ENCODE measurements at regions not wholly inside any gene's neighbourhood (a gene's known extent, or its start where the extent isn't known, plus 50 kb on each side); places are given as distances from the start of the nearest gene placed in this dataset.

DNA sequence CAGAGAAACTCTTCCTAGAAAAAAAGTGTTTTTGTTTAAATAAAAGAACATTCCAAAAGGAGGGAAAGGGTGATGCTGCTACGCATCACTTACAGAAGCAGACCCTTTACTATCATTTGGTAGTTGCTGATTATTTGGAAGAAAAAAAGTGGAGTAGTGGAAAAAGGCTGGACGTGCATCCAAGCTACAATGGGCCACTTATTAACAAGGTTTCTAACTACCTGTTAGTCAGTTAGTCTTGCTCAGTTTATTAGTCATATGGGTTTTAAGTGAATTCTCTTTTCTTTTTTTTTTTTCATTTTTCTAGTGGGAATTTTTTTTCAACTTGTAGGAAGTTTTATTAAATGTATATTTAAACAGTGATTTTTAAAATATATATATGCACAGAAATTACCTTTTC, 866.0 kb downstream of the MCTP2 start:
- Histone ChIP-seq H3K4me3 (no peak overlapping the region), H3K4me1 (no peaks in the 10 kb centered on the region), H3K9me3 (no peaks in the 10 kb centered on the region), H3K27me3 (no peaks in the 10 kb centered on the region), H3K36me3 (no peaks in the 10 kb centered on the region), H3K27ac (no peak overlapping the region)
- TF ChIP-seq POLR2AphosphoS5 (IDR thresholded peaks at IDR 0.05) (no peak), EP300 (IDR thresholded peaks at IDR 0.05) (no peak), POLR2A (IDR thresholded peaks at IDR 0.05) (no peak)
- TF ChIP-seq, protein P1, sequence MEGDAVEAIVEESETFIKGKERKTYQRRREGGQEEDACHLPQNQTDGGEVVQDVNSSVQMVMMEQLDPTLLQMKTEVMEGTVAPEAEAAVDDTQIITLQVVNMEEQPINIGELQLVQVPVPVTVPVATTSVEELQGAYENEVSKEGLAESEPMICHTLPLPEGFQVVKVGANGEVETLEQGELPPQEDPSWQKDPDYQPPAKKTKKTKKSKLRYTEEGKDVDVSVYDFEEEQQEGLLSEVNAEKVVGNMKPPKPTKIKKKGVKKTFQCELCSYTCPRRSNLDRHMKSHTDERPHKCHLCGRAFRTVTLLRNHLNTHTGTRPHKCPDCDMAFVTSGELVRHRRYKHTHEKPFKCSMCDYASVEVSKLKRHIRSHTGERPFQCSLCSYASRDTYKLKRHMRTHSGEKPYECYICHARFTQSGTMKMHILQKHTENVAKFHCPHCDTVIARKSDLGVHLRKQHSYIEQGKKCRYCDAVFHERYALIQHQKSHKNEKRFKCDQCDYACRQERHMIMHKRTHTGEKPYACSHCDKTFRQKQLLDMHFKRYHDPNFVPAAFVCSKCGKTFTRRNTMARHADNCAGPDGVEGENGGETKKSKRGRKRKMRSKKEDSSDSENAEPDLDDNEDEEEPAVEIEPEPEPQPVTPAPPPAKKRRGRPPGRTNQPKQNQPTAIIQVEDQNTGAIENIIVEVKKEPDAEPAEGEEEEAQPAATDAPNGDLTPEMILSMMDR (IDR thresholded peaks at IDR 0.05) = no peak
- DNase-seq (ENCODE audit: low spot score in 2 of 2) = no peak
- WGBS = 84% methylated on average over 2 of the region's 2 CpGs

DNA sequence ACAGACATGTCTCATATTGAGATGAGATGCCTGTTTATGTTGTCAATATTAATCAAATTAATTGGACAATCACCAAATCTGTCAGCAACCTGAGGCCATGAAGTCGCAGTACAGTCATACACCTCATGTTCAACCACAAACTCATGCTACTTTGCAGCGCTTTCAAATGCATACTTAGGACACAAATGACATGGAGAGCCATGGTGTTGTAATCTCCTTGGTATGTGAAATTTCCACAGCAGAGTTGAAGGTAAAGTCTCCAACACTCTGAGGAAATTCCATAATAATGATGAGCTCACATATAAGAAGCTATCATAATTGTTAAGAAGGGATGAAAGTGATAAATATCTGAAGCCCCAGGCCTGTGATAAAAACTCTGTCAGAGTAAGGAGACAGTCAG, 873.9 kb downstream of the MCTP2 start:
- H3K36me3 ChIP-seq = no peaks in the 10 kb centered on the region
- H3K4me3 ChIP-seq = no peak overlapping the region
- no peak overlapping the region for H3K27ac ChIP-seq
- no peaks in the 10 kb centered on the region for H3K9me3 ChIP-seq
- H3K27me3 ChIP-seq = no peaks in the 10 kb centered on the region
- TF ChIP-seq EP300 (IDR thresholded peaks at IDR 0.05) = no peak
- no peak for TF ChIP-seq POLR2AphosphoS5 (IDR thresholded peaks at IDR 0.05)
- TF ChIP-seq POLR2A (IDR thresholded peaks at IDR 0.05) = no peak
- TF ChIP-seq, protein P1 (IDR thresholded peaks at IDR 0.05) = no peak
- DNase-seq (ENCODE audit: low spot score in 2 of 2) = no peak
- WGBS = 68% methylated on average over 2 of the region's 2 CpGs
- H3K4me1 ChIP-seq = no peaks in the 10 kb centered on the region

DNA sequence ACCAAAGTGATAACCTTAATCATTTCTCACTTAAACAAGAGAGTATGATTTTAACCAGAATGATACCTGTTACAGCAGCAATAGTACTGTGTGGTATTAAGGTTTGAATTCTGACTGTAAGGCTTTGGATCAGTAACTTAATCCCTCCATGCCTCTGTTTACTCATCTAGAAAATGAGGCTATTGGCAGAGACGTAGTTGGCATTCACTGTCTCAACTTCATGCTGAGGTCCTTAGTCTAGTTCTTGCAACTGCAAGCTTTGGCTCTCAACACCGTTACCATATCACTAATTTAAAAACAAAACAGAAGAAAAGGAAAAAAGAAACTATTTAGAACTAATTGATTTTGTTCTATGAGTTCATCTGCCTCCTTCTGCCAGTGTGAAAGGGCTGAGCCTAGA, 875.4 kb downstream of the MCTP2 start:
- DNase-seq (ENCODE audit: low spot score in 2 of 2) = no peak
- Histone ChIP-seq H3K36me3 (no peaks in the 10 kb centered on the region), H3K27ac (no peak overlapping the region), H3K4me3 (no peak overlapping the region), H3K27me3 (no peaks in the 10 kb centered on the region), H3K9me3 (no peaks in the 10 kb centered on the region), H3K4me1 (no peaks in the 10 kb centered on the region)
- TF ChIP-seq EP300 (IDR thresholded peaks at IDR 0.05) = no peak
- no peak for TF ChIP-seq POLR2AphosphoS5 (IDR thresholded peaks at IDR 0.05)
- TF ChIP-seq, protein P1 (IDR thresholded peaks at IDR 0.05) = no peak
- no peak for TF ChIP-seq POLR2A (IDR thresholded peaks at IDR 0.05)
- 70% methylated on average over 2 of the region's 2 CpGs for WGBS

GRCh38 chr15:95108673-95109072, 877.3 kb downstream of the MCTP2 start:
- TF ChIP-seq EP300 (IDR thresholded peaks at IDR 0.05) (no peak), POLR2A (IDR thresholded peaks at IDR 0.05) (no peak), POLR2AphosphoS5 (IDR thresholded peaks at IDR 0.05) (no peak)
- TF ChIP-seq, protein P1 (IDR thresholded peaks at IDR 0.05) = no peak
- no peak overlapping the region for H3K4me3 ChIP-seq
- H3K9me3 ChIP-seq = no peaks in the 10 kb centered on the region
- DNase-seq (ENCODE audit: low spot score in 2 of 2) = no peak
- H3K27ac ChIP-seq = no peak overlapping the region
- no peaks in the 10 kb centered on the region for H3K36me3 ChIP-seq
- H3K27me3 ChIP-seq = no peaks in the 10 kb centered on the region
- WGBS = 82% methylated on average over 3 of the region's 3 CpGs
- no peaks in the 10 kb centered on the region for H3K4me1 ChIP-seq

- H3K4me1 ChIP-seq = no peaks in the 10 kb centered on the region
- H3K27ac ChIP-seq = no peak overlapping the region
- no peaks in the 10 kb centered on the region for H3K27me3 ChIP-seq
- H3K4me3 ChIP-seq = no peak overlapping the region
- TF ChIP-seq POLR2A (IDR thresholded peaks at IDR 0.05) (no peak), POLR2AphosphoS5 (IDR thresholded peaks at IDR 0.05) (no peak), EP300 (IDR thresholded peaks at IDR 0.05) (no peak)
- TF ChIP-seq, protein P1 (IDR thresholded peaks at IDR 0.05) = no peak
- no peaks in the 10 kb centered on the region for H3K36me3 ChIP-seq
- H3K9me3 ChIP-seq = no peaks in the 10 kb centered on the region
- no peak for DNase-seq (ENCODE audit: low spot score in 2 of 2)
- 88% methylated on average over 5 of the region's 5 CpGs for WGBS
Observed at GRCh38 chr15:95111969-95112368, 880.6 kb downstream of the MCTP2 start.

Data from suprapubic skin (tissue), 4 donors.